ENCODE measurements at regions not wholly inside any gene's neighbourhood (a gene's known extent, or its start where the extent isn't known, plus 50 kb on each side); places are given as distances from the start of the nearest gene placed in this dataset.

DNA sequence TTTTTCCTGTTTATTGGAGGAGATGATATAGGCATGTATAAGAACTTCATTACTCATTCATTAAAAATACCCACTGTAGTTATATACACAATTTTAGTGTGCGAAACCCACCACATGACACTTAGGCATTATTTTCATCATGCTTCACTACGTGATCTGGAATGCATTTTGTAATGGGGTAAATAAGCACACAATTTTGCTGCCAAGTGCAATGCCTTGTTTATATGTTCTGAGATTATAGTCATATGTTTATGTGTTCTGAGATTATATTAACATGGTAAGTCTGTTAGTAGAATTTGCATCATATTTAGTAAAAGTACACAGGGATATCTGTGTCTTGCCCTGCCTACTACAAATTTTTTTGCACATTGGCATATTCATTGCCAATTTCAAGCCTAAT, 1123.0 kb downstream of the LRFN5 start:
- H3K4me3 ChIP-seq = no peak overlapping the region
- no peaks in the 10 kb centered on the region for H3K36me3 ChIP-seq
- ATAC-seq = no peak
- DNase-seq = no peak
- in situ Hi-C loops (cut with MboI; ENCODE audit: low sequenced_read_pairs in 4 of 4) (no loop called here), intact Hi-C loops (cut with DNase I; ENCODE audit: low total_unique reads) (no loop called here)
- no peaks in the 10 kb centered on the region for H3K9me3 ChIP-seq
- no peaks in the 10 kb centered on the region for H3K27me3 ChIP-seq
- no peaks in the 10 kb centered on the region for H3K4me1 ChIP-seq
- TF ChIP-seq POLR2A (IDR thresholded peaks at IDR 0.05) = no peak
- TF ChIP-seq, protein P1, sequence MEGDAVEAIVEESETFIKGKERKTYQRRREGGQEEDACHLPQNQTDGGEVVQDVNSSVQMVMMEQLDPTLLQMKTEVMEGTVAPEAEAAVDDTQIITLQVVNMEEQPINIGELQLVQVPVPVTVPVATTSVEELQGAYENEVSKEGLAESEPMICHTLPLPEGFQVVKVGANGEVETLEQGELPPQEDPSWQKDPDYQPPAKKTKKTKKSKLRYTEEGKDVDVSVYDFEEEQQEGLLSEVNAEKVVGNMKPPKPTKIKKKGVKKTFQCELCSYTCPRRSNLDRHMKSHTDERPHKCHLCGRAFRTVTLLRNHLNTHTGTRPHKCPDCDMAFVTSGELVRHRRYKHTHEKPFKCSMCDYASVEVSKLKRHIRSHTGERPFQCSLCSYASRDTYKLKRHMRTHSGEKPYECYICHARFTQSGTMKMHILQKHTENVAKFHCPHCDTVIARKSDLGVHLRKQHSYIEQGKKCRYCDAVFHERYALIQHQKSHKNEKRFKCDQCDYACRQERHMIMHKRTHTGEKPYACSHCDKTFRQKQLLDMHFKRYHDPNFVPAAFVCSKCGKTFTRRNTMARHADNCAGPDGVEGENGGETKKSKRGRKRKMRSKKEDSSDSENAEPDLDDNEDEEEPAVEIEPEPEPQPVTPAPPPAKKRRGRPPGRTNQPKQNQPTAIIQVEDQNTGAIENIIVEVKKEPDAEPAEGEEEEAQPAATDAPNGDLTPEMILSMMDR (IDR thresholded peaks at IDR 0.05 in 4 of 5, conservative IDR thresholded peaks at IDR 0.05 in 1 of 5) = no peak
- H3K27ac ChIP-seq = no peak overlapping the region

DNA sequence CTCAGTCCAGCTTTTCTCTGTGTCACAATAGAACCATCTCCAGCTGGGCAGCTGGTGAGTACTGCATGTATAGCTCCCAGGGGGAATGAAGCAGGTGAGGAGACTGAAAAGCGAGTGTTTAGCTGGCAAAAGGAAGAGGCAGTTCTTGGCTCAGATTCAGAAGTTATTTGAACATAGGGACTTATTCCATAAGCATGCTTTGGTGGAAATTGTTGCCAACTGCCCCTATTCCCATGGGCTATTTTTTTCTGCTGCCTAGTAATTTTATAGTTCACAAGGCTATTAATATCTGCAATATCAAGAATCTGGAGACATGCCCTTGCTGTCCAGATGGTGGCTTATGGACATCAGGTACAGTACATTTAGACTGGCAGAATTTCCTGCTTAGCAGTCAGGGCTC, 1112.7 kb downstream of the LRFN5 start:
- Histone ChIP-seq H3K36me3 (no peaks in the 10 kb centered on the region), H3K4me3 (no peak overlapping the region), H3K27ac (no peak overlapping the region), H3K9me3 (no peaks in the 10 kb centered on the region), H3K27me3 (no peaks in the 10 kb centered on the region), H3K4me1 (no peaks in the 10 kb centered on the region)
- ATAC-seq (no peak), DNase-seq (no peak)
- TF ChIP-seq POLR2A (IDR thresholded peaks at IDR 0.05) = no peak
- TF ChIP-seq, protein P1 (IDR thresholded peaks at IDR 0.05 in 4 of 5, conservative IDR thresholded peaks at IDR 0.05 in 1 of 5) = no peak
- in situ Hi-C loops (cut with MboI; ENCODE audit: low sequenced_read_pairs in 4 of 4) (no loop called here), intact Hi-C loops (cut with DNase I; ENCODE audit: low total_unique reads) (no loop called here)

DNA sequence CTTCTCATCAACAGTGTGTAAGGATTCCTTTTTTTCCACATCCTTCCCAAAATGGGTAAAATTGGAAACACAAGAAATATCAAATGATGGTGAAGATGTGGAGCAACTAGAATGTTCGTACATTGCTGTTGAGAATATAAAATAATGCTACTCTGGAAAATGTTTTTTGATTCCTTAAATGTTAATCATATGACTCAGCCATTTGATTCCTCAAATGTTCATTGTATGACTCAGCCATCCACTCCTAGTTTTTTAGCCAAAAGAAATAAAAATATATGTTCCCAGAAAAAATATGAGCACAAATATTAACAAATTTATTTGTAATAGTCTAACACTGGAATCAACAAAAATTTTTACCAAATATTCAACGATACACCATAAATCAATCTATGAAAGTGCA, 1108.6 kb downstream of the LRFN5 start:
- Histone ChIP-seq H3K9me3 (no peaks in the 10 kb centered on the region), H3K27me3 (no peaks in the 10 kb centered on the region), H3K36me3 (no peaks in the 10 kb centered on the region), H3K4me1 (no peaks in the 10 kb centered on the region), H3K27ac (no peak overlapping the region), H3K4me3 (no peak overlapping the region)
- TF ChIP-seq, protein P1 (IDR thresholded peaks at IDR 0.05 in 4 of 5, conservative IDR thresholded peaks at IDR 0.05 in 1 of 5) = no peak
- no peak for TF ChIP-seq POLR2A (IDR thresholded peaks at IDR 0.05)
- no peak for DNase-seq
- intact Hi-C loops (cut with DNase I; ENCODE audit: low total_unique reads) = no loop called here
- in situ Hi-C loops (cut with MboI; ENCODE audit: low sequenced_read_pairs in 4 of 4) = no loop called here
- no peak for ATAC-seq

DNA sequence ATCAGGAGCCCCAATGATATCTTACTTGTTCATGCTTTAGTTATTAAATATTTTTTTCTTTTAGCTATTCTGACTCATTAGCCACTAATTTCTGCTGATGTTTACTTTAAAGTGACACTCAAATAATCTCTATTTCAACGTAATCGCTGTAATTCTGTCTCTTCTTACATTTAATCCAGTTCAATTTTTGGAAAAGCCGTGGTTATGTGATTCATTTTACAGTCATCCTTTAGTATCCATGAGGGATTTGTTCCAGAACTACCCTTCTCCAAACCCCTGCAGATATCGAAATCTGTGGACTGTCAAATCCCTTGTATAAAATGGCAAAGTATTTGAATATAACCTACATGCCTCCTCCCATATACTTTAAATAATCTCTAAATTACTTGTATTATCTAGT, 1103.4 kb downstream of the LRFN5 start:
- ATAC-seq (no peak), DNase-seq (no peak)
- intact Hi-C loops (cut with DNase I; ENCODE audit: low total_unique reads) = no loop called here
- no peaks in the 10 kb centered on the region for H3K4me1 ChIP-seq
- no peak for TF ChIP-seq POLR2A (IDR thresholded peaks at IDR 0.05)
- TF ChIP-seq, protein P1 (IDR thresholded peaks at IDR 0.05 in 4 of 5, conservative IDR thresholded peaks at IDR 0.05 in 1 of 5) = no peak
- H3K27ac ChIP-seq = no peak overlapping the region
- in situ Hi-C loops (cut with MboI; ENCODE audit: low sequenced_read_pairs in 4 of 4) = no loop called here
- H3K9me3 ChIP-seq = no peaks in the 10 kb centered on the region
- H3K4me3 ChIP-seq = no peak overlapping the region
- H3K27me3 ChIP-seq = no peaks in the 10 kb centered on the region
- no peaks in the 10 kb centered on the region for H3K36me3 ChIP-seq

DNA sequence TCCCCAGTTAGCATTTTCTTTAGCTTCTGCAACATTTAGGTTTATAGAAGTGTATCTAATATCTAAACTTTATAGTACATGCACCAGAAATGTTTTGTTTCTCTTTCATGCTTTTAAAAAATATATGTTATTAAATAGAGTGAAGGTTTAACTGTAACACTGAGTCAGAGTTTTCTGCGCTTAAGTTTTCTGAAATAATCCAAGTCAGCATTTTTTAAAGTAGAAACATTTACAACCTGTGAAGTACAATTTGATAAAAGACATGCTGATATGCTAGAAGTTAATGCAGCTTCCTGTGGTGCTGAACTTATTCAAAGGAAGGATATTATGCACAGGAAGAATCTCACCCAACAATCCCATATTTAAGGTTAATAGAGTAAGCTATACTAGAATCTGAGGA, 1096.8 kb downstream of the LRFN5 start:
- no peaks in the 10 kb centered on the region for H3K4me1 ChIP-seq
- in situ Hi-C loops (cut with MboI; ENCODE audit: low sequenced_read_pairs in 4 of 4) = no loop called here
- no peaks in the 10 kb centered on the region for H3K27me3 ChIP-seq
- no peaks in the 10 kb centered on the region for H3K9me3 ChIP-seq
- no peak for DNase-seq
- no peak for TF ChIP-seq POLR2A (IDR thresholded peaks at IDR 0.05)
- TF ChIP-seq, protein P1 (IDR thresholded peaks at IDR 0.05 in 4 of 5, conservative IDR thresholded peaks at IDR 0.05 in 1 of 5) = no peak
- H3K4me3 ChIP-seq = no peak overlapping the region
- no peak for ATAC-seq
- no peaks in the 10 kb centered on the region for H3K36me3 ChIP-seq
- intact Hi-C loops (cut with DNase I; ENCODE audit: low total_unique reads) = no loop called here
- no peak overlapping the region for H3K27ac ChIP-seq

All from gastrocnemius medialis (tissue), 4 donors.